GM23338 (cell line): ENCODE measurements at regions not wholly inside any gene's neighbourhood (a gene's known extent, or its start where the extent isn't known, plus 50 kb on each side); places are given as distances from the start of the nearest gene placed in this dataset.

Experiments
- ATAC-seq: fragments of 200-7000 bp; cut with Tn5 transposase; 3 replicates; pipeline ENCODE4 v1.9.1; 2020
- DNase-seq: peaks from one replicate; pipeline ENCODE4 v3.0.0-alpha.2; 2015; ENCODE audit warnings: low spot score
- H2AFZ ChIP-seq: fragments of 200-600 bp; sonication (generic); 2 replicates; pipeline ENCODE4 v1.8.0; 2016; ENCODE audit warnings: antibody characterized with exemption, mild to moderate bottlenecking, moderate library complexity
- H3F3A ChIP-seq: fragments of 200-600 bp; sonication (generic); replicated peaks from 2 replicates; pipeline ENCODE4 v1.8.0; 2017; ENCODE audit warnings: antibody characterized with exemption, mixed run types, low read depth
- H3K27ac ChIP-seq: fragments of 200-600 bp; sonication (generic); 2 replicates; pipeline ENCODE4 v1.6.1; 2016; ENCODE audit warnings: low read depth
- H3K27me3 ChIP-seq: fragments of 200-600 bp; sonication (generic); 2 replicates; pipeline ENCODE4 v1.8.0; 2016; ENCODE audit warnings: mild to moderate bottlenecking, mixed run types, moderate library complexity; ENCODE audit not compliant: insufficient read depth
- H3K36me3 ChIP-seq: fragments of 200-600 bp; sonication (generic); 2 replicates; pipeline ENCODE4 v1.8.0; 2016; ENCODE audit warnings: mild to moderate bottlenecking; ENCODE audit not compliant: insufficient read depth
- H3K4me1 ChIP-seq: fragments of 200-600 bp; sonication (generic); 2 replicates; pipeline ENCODE4 v1.8.0; 2016; ENCODE audit warnings: mild to moderate bottlenecking, moderate library complexity; ENCODE audit not compliant: insufficient read depth
- H3K4me2 ChIP-seq: fragments of 200-600 bp; sonication (generic); 2 replicates; pipeline ENCODE4 v1.7.1; 2017; ENCODE audit warnings: mixed run types
- H3K4me3 ChIP-seq: fragments of 200-600 bp; sonication (generic); 2 replicates; pipeline ENCODE4 v1.6.1; 2016; ENCODE audit warnings: mixed run types
- H3K79me2 ChIP-seq: fragments of 200-600 bp; sonication (generic); replicated peaks from 2 replicates; pipeline ENCODE4 v1.8.0; 2017; ENCODE audit warnings: mild to moderate bottlenecking; ENCODE audit not compliant: insufficient read depth
- H3K9me2 ChIP-seq: fragments of 200-600 bp; sonication (generic); 2 replicates; pipeline ENCODE4 v1.8.0; 2017; ENCODE audit not compliant: insufficient read depth
- H4K20me1 ChIP-seq: fragments of 200-600 bp; sonication (generic); replicated peaks from 2 replicates; pipeline ENCODE4 v1.8.0; 2017; ENCODE audit warnings: mild to moderate bottlenecking; ENCODE audit not compliant: insufficient read depth
- H3K27ac Mint-ChIP-seq: 2 replicates; pipeline ENCODE4 v1.8.0; 2020; ENCODE audit warnings: inconsistent platforms, mild to moderate bottlenecking, moderate library complexity, mixed read lengths
- H3K27me3 Mint-ChIP-seq: 3 replicates; pipeline ENCODE4 v1.8.0; 2022; ENCODE audit warnings: low read depth, mild to moderate bottlenecking, moderate library complexity, mixed read lengths, inconsistent platforms; ENCODE audit not compliant: insufficient read depth, poor library complexity
- H3K36me3 Mint-ChIP-seq: 3 replicates; pipeline ENCODE4 v1.8.0; 2021; ENCODE audit warnings: low read depth, mild to moderate bottlenecking, inconsistent platforms, moderate library complexity, mixed read lengths
- H3K4me1 Mint-ChIP-seq: 3 replicates; pipeline ENCODE4 v1.8.0; 2020; ENCODE audit warnings: mild to moderate bottlenecking, inconsistent platforms, mixed read lengths
- H3K4me3 Mint-ChIP-seq: 3 replicates; pipeline ENCODE4 v1.8.0; 2021; ENCODE audit warnings: moderate library complexity, mild to moderate bottlenecking, inconsistent platforms, mixed read lengths
- H3K9me3 Mint-ChIP-seq: 3 replicates; pipeline ENCODE4 v1.8.0; 2020; ENCODE audit warnings: moderate library complexity, mild to moderate bottlenecking, inconsistent platforms, mixed read lengths
- CREB1 ChIP-seq: fragments of 250-450 bp; sonication (Bioruptor Pico); IDR thresholded peaks from 2 replicates; pipeline ENCODE4 v1.5.0; 2020; ENCODE audit warnings: low read depth, mild to moderate bottlenecking, moderate library complexity
- EZH2 ChIP-seq: fragments of 200-600 bp; sonication (generic); IDR thresholded peaks from one replicate; pipeline ENCODE4 v1.8.0; 2017; ENCODE audit warnings: antibody characterized with exemption, mild to moderate bottlenecking, low read depth; ENCODE audit not compliant: unreplicated experiment
- EZH2phosphoT487 ChIP-seq: fragments of 200-600 bp; sonication (generic); IDR thresholded peaks from one replicate; pipeline ENCODE4 v1.8.1; 2018; ENCODE audit warnings: antibody characterized with exemption; ENCODE audit not compliant: unreplicated experiment
- JUNB ChIP-seq: IDR thresholded peaks from one replicate; pipeline ENCODE4 v1.6.1; 2016; ENCODE audit warnings: antibody characterized with exemption; ENCODE audit not compliant: unreplicated experiment
- TF ChIP-seq, protein P1 (sequence below): fragments of 250-450 bp; sonication (Bioruptor Pico); IDR thresholded peaks from 2 replicates; pipeline ENCODE4 v1.5.0; 2020; ENCODE audit warnings: mild to moderate bottlenecking, moderate library complexity

DNA sequence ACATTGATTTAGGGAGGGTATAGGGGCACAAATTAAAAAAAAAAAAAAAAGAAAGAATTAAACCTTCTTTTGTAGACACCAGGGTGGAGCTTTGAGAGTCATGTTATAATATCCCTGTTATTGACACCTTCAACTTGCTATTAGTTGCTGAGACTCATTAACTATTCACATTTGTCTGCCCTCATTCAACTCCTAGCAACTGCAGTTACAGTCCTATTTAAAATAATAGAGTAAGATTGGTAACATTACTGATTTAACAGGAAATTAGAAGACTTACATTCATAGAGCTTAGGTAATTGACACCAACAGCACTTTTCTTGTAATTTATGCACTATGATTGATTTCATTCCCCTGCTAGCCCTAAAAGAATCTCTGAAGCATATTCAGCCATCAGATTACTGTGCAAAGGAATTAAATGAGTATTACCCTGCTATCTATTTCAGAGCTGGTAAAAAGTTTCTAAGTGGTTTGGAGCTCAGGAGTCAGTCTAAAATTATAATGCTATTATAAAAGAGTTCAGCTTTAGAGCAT, 148.8 kb upstream of the TBL1XR1 start:
- Histone ChIP-seq H3K27me3 (peaks cover 88% of the 10 kb centered on the region), H3K4me2 (peak overlapping the region; percentile 50), H3K79me2 (no peaks in the 10 kb centered on the region), H3F3A (no peaks in the 10 kb centered on the region), H3K27ac (no peak overlapping the region), H3K36me3 (no peaks in the 10 kb centered on the region), H3K4me3 (peak overlapping the region; percentile 28; the same call in 1 of the 2 replicates), H3K9me2 (no peaks in the 10 kb centered on the region), H3K4me1 (peaks cover 13% of the 10 kb centered on the region), H2AFZ (no peak overlapping the region), H4K20me1 (no peaks in the 10 kb centered on the region; the same call in 1 of the 2 replicates)
- no peaks in the 10 kb centered on the region for H3K36me3 Mint-ChIP-seq
- H3K9me3 Mint-ChIP-seq = no peaks in the 10 kb centered on the region
- DNase-seq (no peak), ATAC-seq (no peak)
- H3K27ac Mint-ChIP-seq = no peak overlapping the region
- TF ChIP-seq, protein P1, sequence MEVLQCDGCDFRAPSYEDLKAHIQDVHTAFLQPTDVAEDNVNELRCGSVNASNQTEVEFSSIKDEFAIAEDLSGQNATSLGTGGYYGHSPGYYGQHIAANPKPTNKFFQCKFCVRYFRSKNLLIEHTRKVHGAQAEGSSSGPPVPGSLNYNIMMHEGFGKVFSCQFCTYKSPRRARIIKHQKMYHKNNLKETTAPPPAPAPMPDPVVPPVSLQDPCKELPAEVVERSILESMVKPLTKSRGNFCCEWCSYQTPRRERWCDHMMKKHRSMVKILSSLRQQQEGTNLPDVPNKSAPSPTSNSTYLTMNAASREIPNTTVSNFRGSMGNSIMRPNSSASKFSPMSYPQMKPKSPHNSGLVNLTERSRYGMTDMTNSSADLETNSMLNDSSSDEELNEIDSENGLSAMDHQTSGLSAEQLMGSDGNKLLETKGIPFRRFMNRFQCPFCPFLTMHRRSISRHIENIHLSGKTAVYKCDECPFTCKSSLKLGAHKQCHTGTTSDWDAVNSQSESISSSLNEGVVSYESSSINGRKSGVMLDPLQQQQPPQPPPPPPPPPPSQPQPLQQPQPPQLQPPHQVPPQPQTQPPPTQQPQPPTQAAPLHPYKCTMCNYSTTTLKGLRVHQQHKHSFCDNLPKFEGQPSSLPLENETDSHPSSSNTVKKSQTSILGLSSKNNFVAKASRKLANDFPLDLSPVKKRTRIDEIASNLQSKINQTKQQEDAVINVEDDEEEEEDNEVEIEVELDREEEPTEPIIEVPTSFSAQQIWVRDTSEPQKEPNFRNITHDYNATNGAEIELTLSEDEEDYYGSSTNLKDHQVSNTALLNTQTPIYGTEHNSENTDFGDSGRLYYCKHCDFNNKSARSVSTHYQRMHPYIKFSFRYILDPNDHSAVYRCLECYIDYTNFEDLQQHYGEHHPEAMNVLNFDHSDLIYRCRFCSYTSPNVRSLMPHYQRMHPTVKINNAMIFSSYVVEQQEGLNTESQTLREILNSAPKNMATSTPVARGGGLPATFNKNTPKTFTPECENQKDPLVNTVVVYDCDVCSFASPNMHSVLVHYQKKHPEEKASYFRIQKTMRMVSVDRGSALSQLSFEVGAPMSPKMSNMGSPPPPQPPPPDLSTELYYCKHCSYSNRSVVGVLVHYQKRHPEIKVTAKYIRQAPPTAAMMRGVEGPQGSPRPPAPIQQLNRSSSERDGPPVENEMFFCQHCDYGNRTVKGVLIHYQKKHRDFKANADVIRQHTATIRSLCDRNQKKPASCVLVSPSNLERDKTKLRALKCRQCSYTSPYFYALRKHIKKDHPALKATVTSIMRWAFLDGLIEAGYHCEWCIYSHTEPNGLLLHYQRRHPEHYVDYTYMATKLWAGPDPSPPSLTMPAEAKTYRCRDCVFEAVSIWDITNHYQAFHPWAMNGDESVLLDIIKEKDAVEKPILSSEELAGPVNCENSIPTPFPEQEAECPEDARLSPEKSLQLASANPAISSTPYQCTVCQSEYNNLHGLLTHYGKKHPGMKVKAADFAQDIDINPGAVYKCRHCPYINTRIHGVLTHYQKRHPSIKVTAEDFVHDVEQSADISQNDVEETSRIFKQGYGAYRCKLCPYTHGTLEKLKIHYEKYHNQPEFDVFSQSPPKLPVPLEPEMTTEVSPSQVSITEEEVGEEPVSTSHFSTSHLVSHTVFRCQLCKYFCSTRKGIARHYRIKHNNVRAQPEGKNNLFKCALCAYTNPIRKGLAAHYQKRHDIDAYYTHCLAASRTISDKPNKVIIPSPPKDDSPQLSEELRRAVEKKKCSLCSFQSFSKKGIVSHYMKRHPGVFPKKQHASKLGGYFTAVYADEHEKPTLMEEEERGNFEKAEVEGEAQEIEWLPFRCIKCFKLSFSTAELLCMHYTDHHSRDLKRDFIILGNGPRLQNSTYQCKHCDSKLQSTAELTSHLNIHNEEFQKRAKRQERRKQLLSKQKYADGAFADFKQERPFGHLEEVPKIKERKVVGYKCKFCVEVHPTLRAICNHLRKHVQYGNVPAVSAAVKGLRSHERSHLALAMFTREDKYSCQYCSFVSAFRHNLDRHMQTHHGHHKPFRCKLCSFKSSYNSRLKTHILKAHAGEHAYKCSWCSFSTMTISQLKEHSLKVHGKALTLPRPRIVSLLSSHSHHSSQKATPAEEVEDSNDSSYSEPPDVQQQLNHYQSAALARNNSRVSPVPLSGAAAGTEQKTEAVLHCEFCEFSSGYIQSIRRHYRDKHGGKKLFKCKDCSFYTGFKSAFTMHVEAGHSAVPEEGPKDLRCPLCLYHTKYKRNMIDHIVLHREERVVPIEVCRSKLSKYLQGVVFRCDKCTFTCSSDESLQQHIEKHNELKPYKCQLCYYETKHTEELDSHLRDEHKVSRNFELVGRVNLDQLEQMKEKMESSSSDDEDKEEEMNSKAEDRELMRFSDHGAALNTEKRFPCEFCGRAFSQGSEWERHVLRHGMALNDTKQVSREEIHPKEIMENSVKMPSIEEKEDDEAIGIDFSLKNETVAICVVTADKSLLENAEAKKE (CRISPR knock-in tag) = no peak
- peaks cover 20% of the 10 kb centered on the region; the same call in 2 of the 3 replicates for H3K4me1 Mint-ChIP-seq
- peak overlapping the region; percentile 47; the same call in 1 of the 3 replicates for H3K4me3 Mint-ChIP-seq
- peaks cover 51% of the 10 kb centered on the region for H3K27me3 Mint-ChIP-seq

DNA sequence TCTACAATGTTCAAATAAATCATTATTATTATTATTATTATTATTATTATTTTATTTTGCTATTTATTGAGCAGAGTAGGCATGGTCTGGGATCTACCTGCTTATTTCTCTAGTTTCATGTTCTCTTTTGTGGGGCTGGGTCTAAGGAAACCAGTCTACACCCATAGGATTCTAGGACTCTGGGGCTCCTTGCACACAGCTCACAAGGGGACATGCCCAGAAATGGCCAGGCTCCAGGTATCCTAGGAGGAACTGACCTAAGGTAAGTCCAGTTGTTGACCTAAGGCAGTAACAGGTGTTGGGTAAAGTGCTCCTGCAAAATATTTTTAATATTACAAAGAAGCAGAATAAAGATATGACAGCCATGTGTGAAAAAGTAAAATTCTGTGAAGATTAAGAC, 149.6 kb upstream of the TBL1XR1 start:
- Histone ChIP-seq H3K4me1 (peaks cover 13% of the 10 kb centered on the region), H4K20me1 (no peaks in the 10 kb centered on the region; the same call in 1 of the 2 replicates), H3K27me3 (peaks cover 83% of the 10 kb centered on the region), H3K9me2 (no peaks in the 10 kb centered on the region), H3F3A (no peaks in the 10 kb centered on the region), H3K4me2 (no peak overlapping the region), H2AFZ (no peak overlapping the region), H3K79me2 (no peaks in the 10 kb centered on the region), H3K4me3 (no peak overlapping the region), H3K36me3 (no peaks in the 10 kb centered on the region), H3K27ac (no peak overlapping the region)
- TF ChIP-seq EZH2 = no peak
- TF ChIP-seq, protein P1 (CRISPR knock-in tag) = no peak
- no peak for TF ChIP-seq CREB1 (CRISPR knock-in tag)
- TF ChIP-seq EZH2phosphoT487 = no peak
- TF ChIP-seq JUNB = no peak
- Mint-ChIP-seq H3K27ac (no peak overlapping the region), H3K36me3 (no peaks in the 10 kb centered on the region), H3K27me3 (peaks cover 49% of the 10 kb centered on the region), H3K9me3 (no peaks in the 10 kb centered on the region), H3K4me3 (no peak overlapping the region), H3K4me1 (peaks cover 20% of the 10 kb centered on the region; the same call in 2 of the 3 replicates)
- ATAC-seq = no peak
- no peak for DNase-seq
